ENCODE measurements at regions not wholly inside any gene's neighbourhood (a gene's known extent, or its start where the extent isn't known, plus 50 kb on each side); places are given as distances from the start of the nearest gene placed in this dataset.

DNA sequence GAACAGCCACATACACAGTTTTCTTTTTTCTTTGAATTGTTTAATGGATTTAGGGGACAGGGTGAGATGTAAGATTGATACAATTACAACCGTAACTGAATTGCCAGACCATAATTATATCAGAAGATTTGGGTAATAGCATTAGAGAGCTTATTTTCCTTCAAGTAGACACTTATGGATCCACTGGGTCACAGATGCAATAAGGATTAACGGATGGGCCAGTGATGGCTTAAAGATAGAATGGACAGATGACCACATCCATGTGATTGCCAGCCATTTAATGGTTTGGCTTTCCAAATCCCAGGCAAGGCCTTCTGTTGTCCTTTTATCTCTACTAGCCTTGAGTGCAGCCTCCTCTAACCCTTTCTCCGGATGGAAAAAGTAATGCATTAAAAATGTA, 94.7 kb upstream of the NUDT12 start:
- in situ Hi-C loops (cut with MboI; ENCODE audit: low sequenced_read_pairs in 4 of 4): no loop called here
- Histone ChIP-seq H3K36me3 (no peaks in the 10 kb centered on the region), H3K4me1 (no peaks in the 10 kb centered on the region), H3K27me3 (no peaks in the 10 kb centered on the region), H3K4me3 (no peak overlapping the region), H3K27ac (no peak overlapping the region), H3K9me3 (no peaks in the 10 kb centered on the region)
- intact Hi-C loops (cut with DNase I; ENCODE audit: low total_unique reads): no loop called here
- ATAC-seq (no peak), DNase-seq (no peak)
- TF ChIP-seq, protein P1, sequence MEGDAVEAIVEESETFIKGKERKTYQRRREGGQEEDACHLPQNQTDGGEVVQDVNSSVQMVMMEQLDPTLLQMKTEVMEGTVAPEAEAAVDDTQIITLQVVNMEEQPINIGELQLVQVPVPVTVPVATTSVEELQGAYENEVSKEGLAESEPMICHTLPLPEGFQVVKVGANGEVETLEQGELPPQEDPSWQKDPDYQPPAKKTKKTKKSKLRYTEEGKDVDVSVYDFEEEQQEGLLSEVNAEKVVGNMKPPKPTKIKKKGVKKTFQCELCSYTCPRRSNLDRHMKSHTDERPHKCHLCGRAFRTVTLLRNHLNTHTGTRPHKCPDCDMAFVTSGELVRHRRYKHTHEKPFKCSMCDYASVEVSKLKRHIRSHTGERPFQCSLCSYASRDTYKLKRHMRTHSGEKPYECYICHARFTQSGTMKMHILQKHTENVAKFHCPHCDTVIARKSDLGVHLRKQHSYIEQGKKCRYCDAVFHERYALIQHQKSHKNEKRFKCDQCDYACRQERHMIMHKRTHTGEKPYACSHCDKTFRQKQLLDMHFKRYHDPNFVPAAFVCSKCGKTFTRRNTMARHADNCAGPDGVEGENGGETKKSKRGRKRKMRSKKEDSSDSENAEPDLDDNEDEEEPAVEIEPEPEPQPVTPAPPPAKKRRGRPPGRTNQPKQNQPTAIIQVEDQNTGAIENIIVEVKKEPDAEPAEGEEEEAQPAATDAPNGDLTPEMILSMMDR (IDR thresholded peaks at IDR 0.05 in 4 of 5, conservative IDR thresholded peaks at IDR 0.05 in 1 of 5): no peak
- no peak for TF ChIP-seq POLR2A (IDR thresholded peaks at IDR 0.05)

DNA sequence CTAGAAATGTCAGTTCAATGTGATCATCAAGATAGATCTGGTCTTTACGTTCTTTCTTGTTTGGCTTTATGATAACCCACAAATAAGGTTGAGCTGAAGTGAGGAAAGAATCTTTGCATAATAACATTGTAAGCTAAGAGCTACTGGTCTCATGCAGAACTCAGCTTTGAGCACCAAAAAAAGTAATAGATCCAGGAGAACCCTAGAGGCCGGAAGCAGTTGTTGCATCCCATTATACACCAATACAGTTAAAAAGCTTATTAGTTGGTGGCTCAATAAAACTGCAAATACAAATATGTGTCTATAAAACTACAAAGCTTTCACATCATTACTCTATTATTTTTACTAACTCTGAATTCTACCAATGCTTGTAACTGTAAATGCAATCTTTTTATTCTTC, 85.5 kb upstream of the NUDT12 start:
- ATAC-seq (no peak), DNase-seq (no peak)
- in situ Hi-C loops (cut with MboI; ENCODE audit: low sequenced_read_pairs in 4 of 4) (no loop called here), intact Hi-C loops (cut with DNase I; ENCODE audit: low total_unique reads) (no loop called here)
- Histone ChIP-seq H3K36me3 (no peaks in the 10 kb centered on the region), H3K4me3 (no peak overlapping the region), H3K4me1 (no peaks in the 10 kb centered on the region), H3K27ac (no peak overlapping the region), H3K27me3 (no peaks in the 10 kb centered on the region), H3K9me3 (no peaks in the 10 kb centered on the region)
- TF ChIP-seq, protein P1 (IDR thresholded peaks at IDR 0.05 in 4 of 5, conservative IDR thresholded peaks at IDR 0.05 in 1 of 5): no peak
- no peak for TF ChIP-seq POLR2A (IDR thresholded peaks at IDR 0.05)

DNA sequence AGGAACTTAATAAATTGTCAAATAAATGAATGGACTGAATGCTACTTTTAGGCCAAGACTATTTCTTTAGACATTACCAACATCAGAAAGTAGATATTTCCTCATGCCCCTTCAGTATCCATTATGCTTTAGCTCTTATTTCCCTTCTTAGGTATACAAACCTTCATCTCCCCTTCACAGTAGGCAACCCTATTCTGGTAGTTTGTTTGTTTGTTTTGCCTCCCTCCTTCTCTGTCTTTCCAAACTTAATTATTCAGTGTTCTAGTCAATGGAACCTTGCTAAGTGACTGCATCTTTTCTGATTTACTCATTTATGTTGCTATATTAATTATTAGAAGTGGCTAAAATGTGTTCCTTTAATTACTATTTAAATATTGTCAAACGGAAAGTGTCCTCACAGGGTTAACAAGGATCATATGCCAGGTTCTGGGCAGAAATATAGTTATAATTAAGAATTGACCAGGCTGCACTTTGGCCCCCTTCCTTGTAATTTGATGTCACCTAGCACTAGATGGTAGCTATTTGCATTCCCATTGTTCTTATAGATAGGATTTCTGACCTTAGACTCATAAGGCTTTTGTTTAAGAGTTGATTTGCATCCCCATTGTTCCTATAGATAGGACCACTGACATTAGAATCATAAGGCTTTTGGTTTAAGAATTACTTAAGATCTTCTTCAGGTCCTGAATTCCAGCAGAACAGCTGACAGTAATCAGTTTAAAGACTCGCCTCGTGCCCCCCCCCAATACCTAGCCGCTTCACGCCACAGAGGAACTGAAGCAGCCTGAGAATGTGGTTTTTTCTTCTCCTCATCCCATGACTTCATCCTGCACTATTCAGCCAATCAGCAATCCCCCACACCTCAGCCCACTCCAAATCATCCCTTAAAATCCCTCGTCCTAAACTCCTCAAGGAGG, 84.4 kb upstream of the NUDT12 start:
- no peak overlapping the region for H3K27ac ChIP-seq
- H3K4me3 ChIP-seq: no peak overlapping the region
- DNase-seq (no peak), ATAC-seq (no peak)
- intact Hi-C loops (cut with DNase I; ENCODE audit: low total_unique reads): no loop called here
- no peaks in the 10 kb centered on the region for H3K36me3 ChIP-seq
- no peaks in the 10 kb centered on the region for H3K9me3 ChIP-seq
- no peaks in the 10 kb centered on the region for H3K4me1 ChIP-seq
- in situ Hi-C loops (cut with MboI; ENCODE audit: low sequenced_read_pairs in 4 of 4): no loop called here
- no peaks in the 10 kb centered on the region for H3K27me3 ChIP-seq
- TF ChIP-seq, protein P1 (IDR thresholded peaks at IDR 0.05 in 4 of 5, conservative IDR thresholded peaks at IDR 0.05 in 1 of 5): no peak
- no peak for TF ChIP-seq POLR2A (IDR thresholded peaks at IDR 0.05)

DNA sequence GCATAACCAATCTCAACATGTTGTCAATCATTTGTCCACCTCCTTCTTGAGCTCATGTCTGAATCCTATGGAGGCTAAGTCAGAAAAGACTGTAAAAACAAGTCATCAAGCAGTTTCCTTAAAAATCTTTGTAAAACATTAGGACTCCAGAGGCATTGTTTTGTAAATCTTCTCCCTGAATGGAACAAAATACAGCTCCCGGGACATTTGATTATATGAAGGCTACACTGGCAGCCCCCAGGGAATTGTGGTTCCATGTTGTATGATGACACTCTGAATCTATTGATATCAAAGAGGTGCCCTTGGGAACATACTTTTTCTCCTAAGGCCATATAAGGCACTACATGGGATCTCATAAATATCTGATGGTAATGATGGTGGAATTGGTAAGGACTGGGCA, 83.2 kb upstream of the NUDT12 start:
- intact Hi-C loops (cut with DNase I; ENCODE audit: low total_unique reads) (no loop called here), in situ Hi-C loops (cut with MboI; ENCODE audit: low sequenced_read_pairs in 4 of 4) (no loop called here)
- ATAC-seq: no peak
- no peaks in the 10 kb centered on the region for H3K9me3 ChIP-seq
- H3K4me3 ChIP-seq: no peak overlapping the region
- no peaks in the 10 kb centered on the region for H3K4me1 ChIP-seq
- DNase-seq: no peak
- TF ChIP-seq, protein P1 (IDR thresholded peaks at IDR 0.05 in 4 of 5, conservative IDR thresholded peaks at IDR 0.05 in 1 of 5): no peak
- TF ChIP-seq POLR2A (IDR thresholded peaks at IDR 0.05): no peak
- H3K27ac ChIP-seq: no peak overlapping the region
- no peaks in the 10 kb centered on the region for H3K27me3 ChIP-seq
- no peaks in the 10 kb centered on the region for H3K36me3 ChIP-seq
